ENCODE measurements at regions not wholly inside any gene's neighbourhood (a gene's known extent, or its start where the extent isn't known, plus 50 kb on each side); places are given as distances from the start of the nearest gene placed in this dataset.

DNA sequence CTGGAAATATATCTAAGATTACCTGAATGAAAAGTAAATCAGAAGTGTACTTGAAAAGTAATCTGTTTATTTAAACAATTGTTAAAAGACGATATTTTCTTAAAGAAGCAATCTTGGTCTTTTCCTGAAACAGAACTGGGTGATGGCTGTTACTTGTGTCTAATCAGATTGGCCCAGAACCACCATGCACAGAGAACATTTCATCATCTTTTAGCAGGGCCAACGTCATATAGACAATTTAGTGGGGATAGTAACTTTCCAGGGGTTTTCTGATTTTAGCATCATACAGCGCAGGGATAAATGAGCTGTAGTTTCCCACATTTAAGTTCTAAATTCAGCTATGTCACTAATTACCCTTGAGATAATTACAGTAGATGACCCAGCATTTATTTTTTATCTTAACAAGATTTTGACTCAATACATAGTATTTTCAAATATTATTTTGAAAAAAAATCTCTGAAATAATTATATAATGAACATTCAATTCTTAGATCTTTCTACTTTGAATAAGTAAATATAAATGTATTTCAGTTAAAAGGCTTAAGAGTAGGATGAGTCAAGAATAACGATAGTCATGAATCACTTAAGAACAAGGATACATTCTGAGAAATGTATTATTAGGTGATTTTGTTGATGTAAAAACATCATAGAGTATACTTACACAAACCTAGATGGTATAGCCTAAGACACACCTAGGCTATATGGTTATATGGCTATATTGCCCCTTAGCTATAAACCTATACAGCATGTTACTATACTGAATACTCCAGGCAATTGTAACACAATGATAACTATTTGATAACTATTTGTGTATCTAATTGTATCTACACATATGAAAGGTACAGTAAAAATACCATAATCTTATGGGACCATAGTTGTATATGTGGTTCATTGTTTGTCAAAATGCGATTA is 103.8 kb upstream of the MME start:
- TF ChIP-seq, protein P1, sequence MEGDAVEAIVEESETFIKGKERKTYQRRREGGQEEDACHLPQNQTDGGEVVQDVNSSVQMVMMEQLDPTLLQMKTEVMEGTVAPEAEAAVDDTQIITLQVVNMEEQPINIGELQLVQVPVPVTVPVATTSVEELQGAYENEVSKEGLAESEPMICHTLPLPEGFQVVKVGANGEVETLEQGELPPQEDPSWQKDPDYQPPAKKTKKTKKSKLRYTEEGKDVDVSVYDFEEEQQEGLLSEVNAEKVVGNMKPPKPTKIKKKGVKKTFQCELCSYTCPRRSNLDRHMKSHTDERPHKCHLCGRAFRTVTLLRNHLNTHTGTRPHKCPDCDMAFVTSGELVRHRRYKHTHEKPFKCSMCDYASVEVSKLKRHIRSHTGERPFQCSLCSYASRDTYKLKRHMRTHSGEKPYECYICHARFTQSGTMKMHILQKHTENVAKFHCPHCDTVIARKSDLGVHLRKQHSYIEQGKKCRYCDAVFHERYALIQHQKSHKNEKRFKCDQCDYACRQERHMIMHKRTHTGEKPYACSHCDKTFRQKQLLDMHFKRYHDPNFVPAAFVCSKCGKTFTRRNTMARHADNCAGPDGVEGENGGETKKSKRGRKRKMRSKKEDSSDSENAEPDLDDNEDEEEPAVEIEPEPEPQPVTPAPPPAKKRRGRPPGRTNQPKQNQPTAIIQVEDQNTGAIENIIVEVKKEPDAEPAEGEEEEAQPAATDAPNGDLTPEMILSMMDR (IDR thresholded peaks at IDR 0.05) = no peak
- no peak for TF ChIP-seq POLR2A (IDR thresholded peaks at IDR 0.05)
- TF ChIP-seq EP300 (IDR thresholded peaks at IDR 0.05) = no peak
